ENCODE measurements at regions not wholly inside any gene's neighbourhood (a gene's known extent, or its start where the extent isn't known, plus 50 kb on each side); places are given as distances from the start of the nearest gene placed in this dataset.
"Not testable (repeated sequence)": the region's sequence is repeated elsewhere in the genome, so short reads cannot be mapped to it uniquely, and the experiment has no call there.

GRCh38 chr12:38016602-38017001 lies 300.0 kb upstream of the ALG10B start:
- intact Hi-C loops (cut with micrococcal nuclease): no loop called here

GRCh38 chr12:38025916-38026315 lies 290.7 kb upstream of the ALG10B start:
- intact Hi-C loops (cut with micrococcal nuclease): no loop called here

DNA sequence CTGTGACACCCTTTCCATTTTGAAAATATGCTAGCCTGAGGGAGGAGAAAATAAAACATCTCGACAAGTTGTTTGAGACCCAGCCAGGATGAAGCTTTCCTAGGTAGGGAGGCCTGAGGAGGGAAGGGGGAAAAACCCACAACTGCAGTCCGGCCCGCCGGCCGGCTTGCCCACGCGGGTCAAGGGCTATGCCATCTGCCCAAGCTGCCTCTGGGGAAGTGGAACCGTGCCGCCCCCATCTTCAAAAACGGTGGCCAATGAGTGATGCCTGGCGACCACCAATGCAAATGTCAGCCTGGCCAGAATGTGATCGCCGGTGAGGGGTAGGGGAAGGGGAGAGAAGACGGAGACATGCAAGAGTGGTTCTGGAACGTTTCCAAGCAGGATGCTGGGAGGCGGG lies 263.5 kb upstream of the ALG10B start:
- intact Hi-C loops (cut with micrococcal nuclease): no loop called here

DNA sequence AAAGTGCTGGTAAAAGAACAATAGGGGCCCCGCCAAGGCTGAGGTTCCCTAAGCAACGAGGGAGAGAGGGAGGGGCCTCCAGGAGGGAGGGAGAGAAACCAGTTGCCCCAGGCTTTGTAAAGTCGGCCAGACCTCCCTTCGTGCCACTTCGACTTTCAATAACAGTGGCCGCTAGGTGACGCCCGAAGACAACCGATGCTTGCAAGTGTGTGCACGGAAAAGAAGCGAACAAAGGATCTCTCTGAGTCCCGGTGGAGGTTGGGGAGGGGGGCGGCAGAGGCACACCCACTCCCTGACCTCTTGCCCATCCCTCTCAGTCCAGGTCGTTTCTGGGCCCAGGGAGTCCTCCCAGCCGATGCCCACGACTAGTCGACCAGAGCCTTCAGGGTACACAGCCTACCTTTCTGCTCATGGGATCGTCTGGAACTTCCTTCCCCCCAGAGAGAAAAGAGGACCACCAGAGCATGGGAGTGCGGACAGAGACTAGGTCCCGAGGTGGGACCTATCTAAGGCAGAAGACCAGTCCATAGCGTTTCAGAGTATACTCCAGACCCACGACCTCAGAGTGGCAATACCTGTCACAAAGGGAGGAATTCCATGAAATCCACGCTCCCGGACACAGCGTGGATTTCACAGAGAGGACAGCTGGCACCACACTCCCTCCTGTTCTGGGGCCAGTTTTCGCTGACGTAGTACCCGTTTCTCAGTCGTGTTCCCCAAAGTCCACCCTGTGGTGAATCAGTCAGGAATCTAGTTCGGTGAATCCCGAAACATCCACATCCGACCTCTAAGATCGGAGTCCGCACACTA lies 262.7 kb upstream of the ALG10B start:
- intact Hi-C loops (cut with micrococcal nuclease): no loop called here

GRCh38 chr12:38056701-38057689 lies 259.6 kb upstream of the ALG10B start:
- intact Hi-C loops (cut with micrococcal nuclease): no loop called here

DNA sequence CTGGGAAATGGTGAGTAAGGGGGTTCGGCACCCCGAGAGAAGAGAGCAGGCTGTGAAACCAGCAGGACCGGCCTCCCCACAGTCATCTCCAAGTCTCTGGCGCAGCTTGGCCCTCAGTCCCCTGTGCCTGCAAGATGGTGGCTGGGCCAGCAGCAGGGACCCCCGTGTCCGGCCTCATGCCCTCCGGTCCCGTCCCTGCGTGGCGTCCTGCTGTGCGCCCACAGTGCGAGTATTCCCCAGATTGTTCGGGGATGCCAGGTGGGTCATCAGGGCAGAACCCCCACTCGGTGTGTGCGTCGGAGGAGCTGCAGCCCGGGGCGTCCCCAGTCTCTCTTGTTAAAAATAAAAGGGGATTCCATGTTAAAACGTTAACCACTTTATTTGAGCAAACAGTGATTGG lies 216.9 kb upstream of the ALG10B start:
- intact Hi-C loops (cut with micrococcal nuclease): no loop called here

DNA sequence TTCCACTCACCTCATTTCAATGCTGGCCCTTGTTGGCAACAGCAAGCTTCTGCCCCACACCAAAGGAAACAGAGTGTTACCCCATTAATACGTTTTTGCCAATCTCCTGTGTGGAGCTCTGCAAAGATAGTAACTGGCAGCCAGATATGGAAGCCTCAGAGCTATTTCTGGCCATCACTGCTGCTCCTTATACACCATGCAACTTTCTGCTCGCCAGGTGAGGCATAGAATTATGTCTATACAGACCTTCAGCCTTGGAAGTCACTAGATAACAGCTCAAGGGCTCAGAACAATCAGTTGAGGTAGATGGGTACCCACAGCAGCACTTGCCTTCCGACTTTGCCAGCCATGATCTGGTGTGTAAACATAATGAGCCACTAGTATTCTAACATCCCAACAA lies 214.8 kb upstream of the ALG10B start:
- intact Hi-C loops (cut with micrococcal nuclease): no loop called here

DNA sequence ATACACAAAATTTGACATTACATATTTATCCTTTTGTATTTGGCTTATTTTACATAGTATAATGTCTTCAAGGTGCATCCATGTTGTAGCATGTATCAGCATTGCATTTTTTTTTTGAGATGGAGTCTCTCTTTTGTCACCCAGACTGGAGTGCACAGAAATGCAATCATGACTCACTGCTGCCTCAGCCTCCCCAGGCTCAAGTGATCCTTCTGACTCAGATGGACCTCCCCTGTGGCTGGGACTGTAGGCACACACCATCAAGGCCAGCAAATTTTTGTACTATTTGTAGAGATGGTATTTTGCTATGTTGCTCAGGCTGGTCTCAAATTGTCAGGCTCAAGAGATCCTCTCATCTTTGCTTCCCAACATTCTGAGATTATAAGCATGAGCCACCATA lies 214.4 kb upstream of the ALG10B start:
- intact Hi-C loops (cut with micrococcal nuclease): no loop called here

DNA sequence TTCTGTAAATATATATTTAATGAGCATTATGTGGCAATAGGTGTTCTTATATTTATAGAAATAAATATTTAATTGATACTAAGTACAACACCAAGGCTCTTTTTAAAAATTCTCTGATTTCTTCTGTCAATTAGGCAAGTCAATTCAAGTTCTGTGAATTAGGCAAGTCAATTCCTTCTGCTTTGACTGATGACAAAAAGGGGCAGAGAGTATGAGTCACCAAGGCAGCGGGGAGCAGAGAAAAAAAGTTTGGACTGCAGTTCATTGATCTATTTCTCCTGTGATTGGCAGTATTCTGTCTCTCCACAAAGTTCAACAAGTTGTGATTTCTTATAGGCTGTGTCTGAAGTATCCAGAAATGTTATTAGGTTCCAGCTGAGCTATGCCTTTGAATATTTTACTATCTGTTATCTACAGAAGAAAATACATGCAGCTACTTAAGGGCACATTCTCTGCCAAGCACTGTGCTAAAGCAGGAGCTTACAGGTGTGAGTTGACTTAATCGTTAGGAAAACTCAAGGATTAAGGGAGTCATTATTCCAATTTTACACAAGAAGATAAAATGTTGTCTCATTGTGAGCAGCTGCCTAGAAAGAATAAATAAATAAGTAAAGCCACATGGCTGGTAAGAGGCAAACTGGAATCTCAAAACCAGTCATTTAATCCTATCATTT lies 206.4 kb upstream of the ALG10B start:
- intact Hi-C loops (cut with micrococcal nuclease): no loop called here

DNA sequence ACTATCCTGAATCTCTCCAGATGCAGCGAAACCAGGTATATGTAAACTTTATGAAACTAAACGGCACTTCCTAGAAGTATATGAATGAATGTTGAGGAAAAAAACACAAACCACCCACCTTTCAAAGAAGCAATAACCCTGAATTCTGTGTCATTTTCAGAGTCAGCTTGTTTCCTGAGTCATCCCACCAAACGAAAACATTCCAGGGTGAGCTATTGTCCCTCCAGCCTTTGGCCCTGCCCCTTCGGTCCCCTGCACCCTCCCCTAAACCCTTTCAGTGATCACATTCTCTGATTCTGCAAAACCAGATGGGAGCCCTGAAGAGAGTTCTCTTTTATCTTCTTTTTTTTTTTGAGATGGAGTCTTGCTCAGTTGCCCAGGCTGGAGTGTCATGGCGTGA lies 202.6 kb upstream of the ALG10B start:
- intact Hi-C loops (cut with micrococcal nuclease): no loop called here

GRCh38 chr12:38116968-38117367 lies 199.6 kb upstream of the ALG10B start:
- intact Hi-C loops (cut with micrococcal nuclease): no loop called here

- intact Hi-C loops (cut with micrococcal nuclease): no loop called here
These were observed 197.9 kb upstream of the ALG10B start for GRCh38 chr12:38118632-38119031.

DNA sequence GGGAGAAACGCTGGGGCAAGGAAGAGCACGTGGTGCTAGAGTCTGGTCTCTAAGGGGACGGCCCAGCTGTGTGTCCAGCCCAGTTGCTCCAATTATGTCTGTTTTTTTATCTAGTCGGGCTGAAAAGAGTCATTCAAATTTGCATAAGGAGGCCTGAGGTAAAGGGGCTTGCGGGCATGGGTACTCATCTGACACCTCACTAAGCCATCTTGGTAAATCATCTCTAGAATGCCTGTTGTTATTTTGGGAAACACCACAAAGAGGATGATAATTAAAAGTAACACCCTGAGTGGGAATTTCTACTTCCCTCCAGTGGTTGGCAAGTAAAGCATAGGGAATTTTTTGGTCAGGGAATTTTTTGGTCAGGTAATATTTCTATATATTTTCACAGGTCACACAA lies 196.1 kb upstream of the ALG10B start:
- intact Hi-C loops (cut with micrococcal nuclease): no loop called here

- intact Hi-C loops (cut with micrococcal nuclease): not testable (repeated sequence)
These were observed 193.5 kb upstream of the ALG10B start for GRCh38 chr12:38123028-38123427.

GRCh38 chr12:38123566-38124246 lies 192.9 kb upstream of the ALG10B start:
- intact Hi-C loops (cut with micrococcal nuclease): no loop called here

DNA sequence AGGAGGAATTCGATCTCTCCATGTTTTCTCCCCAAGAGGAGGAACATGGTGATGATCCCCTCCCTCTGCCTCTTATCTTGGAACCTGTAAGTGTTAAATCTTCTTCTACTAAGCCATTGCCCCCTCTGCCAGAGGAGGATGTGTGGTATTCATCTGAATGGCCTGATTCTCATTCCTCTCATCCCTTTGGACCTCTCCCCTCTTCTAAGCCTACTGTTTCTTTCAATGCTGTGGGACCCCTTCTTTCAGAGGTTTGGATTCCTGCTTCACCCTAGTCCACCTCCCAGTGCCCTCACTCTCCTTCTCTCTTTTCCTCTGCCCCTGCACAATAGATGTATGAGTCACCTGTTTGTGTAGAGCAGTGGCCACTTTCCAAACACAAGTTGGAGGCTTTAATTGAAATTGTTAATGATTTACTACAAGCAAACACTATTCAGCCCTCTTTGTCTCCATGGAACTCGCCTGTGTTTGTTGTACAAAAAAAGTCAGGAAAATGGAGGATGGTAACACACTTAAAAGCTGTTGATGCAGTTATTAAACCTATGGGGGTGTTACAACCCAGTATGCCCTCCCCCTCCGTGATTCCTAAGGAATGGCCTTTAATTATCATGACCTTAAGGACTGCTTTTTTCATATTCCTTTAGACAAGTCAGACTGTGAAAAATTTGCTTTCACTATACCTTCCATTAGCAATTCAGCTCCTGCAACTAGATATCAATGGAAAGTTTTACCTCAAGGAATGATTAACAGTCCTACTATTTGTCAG lies 192.1 kb upstream of the ALG10B start:
- intact Hi-C loops (cut with micrococcal nuclease): no loop called here

GRCh38 chr12:38132139-38132538 lies 184.4 kb upstream of the ALG10B start:
- intact Hi-C loops (cut with micrococcal nuclease): loop anchor here (10.0 kb wide), 1 partner anchor 1143 kb away; no protein-coding TSS in a partner anchor

DNA sequence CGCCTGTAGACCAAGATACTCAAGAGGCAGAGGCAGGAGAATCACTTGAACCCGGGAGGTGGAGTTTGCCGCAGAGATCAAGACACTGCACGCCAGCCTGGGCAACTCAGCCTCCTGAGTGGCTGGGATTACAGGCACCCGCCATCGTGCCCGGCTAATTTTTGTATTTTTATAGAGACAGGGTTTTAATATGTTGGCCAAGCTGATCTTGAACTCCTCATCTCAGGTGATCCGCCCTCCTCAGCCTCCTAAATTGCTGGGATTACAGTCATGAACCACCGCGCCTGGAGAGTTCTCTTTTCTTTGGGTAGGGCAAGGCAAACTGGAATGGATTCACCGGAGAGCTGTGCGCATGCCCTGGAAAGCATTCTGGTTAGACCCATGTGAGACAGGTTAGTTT lies 179.3 kb upstream of the ALG10B start:
- intact Hi-C loops (cut with micrococcal nuclease): loop anchor here (10.0 kb wide), 1 partner anchor 1138 kb away; no protein-coding TSS in a partner anchor

DNA sequence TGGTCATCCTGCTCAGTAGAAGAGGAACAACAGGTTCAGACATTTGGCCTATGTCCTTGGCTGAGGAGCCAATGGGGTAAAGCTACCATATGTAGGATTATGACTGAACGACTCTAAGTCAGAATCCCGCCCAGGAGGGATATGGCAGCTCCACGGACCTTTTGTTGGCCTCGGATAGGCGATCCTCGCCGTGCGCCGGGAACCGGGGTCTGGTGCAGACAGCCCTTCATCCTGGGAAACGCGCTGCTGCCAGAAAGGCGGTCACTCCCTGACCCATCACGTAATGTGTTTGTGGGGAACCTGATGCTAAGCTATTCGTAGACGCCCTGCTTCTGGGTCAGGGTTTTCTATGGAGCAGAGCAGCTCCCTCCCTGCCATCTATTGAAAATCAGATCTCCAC lies 178.9 kb upstream of the ALG10B start:
- intact Hi-C loops (cut with micrococcal nuclease): loop anchor here (1.0 to 10.0 kb wide), 3 partner anchors 179 to 1137 kb away; partner anchors contain the start of gene ALG10B
